ENCODE measurements at regions not wholly inside any gene's neighbourhood (a gene's known extent, or its start where the extent isn't known, plus 50 kb on each side); places are given as distances from the start of the nearest gene placed in this dataset.

DNA sequence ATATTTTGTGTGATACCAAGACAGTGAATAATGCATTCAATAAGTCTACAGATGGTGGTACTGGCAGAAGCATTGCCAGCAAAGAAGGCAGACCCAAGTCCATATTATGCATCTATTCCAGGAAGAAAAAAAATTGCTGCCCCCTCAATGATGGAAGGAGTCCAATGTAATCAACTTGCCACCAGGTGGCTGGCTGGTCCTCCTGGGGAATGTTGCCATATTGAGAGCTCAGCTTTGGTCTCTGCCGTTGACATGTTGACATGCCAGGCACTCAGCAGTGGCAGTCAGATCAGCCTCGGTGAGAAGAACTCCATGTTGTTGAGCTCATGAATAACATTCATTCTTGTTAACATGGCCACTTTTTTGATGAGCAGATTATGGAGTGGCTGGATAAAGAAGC lies 298.5 kb downstream of the IGSF11 start (continued):
- no peak for TF ChIP-seq NANOG (IDR thresholded peaks at IDR 0.05; ENCODE audit: insufficient read depth, low read depth, low read length, poor library complexity, severe bottlenecking)
- TF ChIP-seq KDM4A (IDR thresholded peaks at IDR 0.05; ENCODE audit: low read depth, low read length, severe bottlenecking): no peak
- TF ChIP-seq, protein P1, sequence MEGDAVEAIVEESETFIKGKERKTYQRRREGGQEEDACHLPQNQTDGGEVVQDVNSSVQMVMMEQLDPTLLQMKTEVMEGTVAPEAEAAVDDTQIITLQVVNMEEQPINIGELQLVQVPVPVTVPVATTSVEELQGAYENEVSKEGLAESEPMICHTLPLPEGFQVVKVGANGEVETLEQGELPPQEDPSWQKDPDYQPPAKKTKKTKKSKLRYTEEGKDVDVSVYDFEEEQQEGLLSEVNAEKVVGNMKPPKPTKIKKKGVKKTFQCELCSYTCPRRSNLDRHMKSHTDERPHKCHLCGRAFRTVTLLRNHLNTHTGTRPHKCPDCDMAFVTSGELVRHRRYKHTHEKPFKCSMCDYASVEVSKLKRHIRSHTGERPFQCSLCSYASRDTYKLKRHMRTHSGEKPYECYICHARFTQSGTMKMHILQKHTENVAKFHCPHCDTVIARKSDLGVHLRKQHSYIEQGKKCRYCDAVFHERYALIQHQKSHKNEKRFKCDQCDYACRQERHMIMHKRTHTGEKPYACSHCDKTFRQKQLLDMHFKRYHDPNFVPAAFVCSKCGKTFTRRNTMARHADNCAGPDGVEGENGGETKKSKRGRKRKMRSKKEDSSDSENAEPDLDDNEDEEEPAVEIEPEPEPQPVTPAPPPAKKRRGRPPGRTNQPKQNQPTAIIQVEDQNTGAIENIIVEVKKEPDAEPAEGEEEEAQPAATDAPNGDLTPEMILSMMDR (IDR thresholded peaks at IDR 0.05; ENCODE audit: control extremely low read depth in 1 of 3, insufficient read depth in 1 of 3, low read depth in 1 of 3, low read length in 3 of 3): peak in 1 of 3 experiments; percentile 3; a peak in 2 of 4 replicates
- no peak for TF ChIP-seq CREB1 (IDR thresholded peaks at IDR 0.05)
- TF ChIP-seq CEBPB (IDR thresholded peaks at IDR 0.05; ENCODE audit: low read depth, low read length): no peak
- no peak for TF ChIP-seq TAF7 (optimal IDR thresholded peaks at IDR 0.05; ENCODE audit: borderline replicate concordance, low read depth, low read length)
- no peak for TF ChIP-seq CHD2 (IDR thresholded peaks at IDR 0.05; ENCODE audit: low read length)
- TF ChIP-seq ATF3 (IDR thresholded peaks at IDR 0.05; ENCODE audit: insufficient read depth, low read depth, low read length): no peak
- peak in 1 of 2 experiments; percentile 20; a peak in 3 of 4 replicates for TF ChIP-seq RAD21 (IDR thresholded peaks at IDR 0.05 in 1 of 2, conservative IDR thresholded peaks at IDR 0.05 in 1 of 2; ENCODE audit: low read depth in 2 of 2, low read length in 2 of 2)
- TF ChIP-seq, protein P2, sequence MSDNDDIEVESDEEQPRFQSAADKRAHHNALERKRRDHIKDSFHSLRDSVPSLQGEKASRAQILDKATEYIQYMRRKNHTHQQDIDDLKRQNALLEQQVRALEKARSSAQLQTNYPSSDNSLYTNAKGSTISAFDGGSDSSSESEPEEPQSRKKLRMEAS (IDR thresholded peaks at IDR 0.05): no peak
- no peak for TF ChIP-seq GTF2F1 (IDR thresholded peaks at IDR 0.05; ENCODE audit: borderline replicate concordance, low read depth, low read length)
- TF ChIP-seq BRCA1 (IDR thresholded peaks at IDR 0.05; ENCODE audit: low read depth, low read length): no peak
